ENCODE measurements at regions not wholly inside any gene's neighbourhood (a gene's known extent, or its start where the extent isn't known, plus 50 kb on each side); places are given as distances from the start of the nearest gene placed in this dataset.

DNA sequence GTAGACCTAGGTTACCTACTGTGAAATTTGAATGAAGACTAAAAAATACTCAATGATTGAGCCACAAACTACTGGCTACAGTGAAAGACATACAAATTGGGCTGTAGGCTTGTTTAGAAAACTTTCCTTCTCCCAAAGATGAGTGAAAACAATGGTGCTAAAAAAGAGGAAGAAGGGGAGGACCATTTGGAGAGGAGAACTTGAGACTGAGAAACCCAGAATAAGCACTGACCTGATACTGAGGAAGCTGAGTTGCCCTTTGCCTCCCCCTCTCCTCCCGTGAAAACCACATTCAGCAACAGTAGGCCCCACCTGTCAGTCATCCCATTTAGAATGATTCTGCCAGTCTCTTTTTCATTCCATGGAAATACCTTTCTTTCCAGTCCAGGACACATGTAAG lies 484.0 kb upstream of the TGFBR2 start:
- no peak for DNase-seq

DNA sequence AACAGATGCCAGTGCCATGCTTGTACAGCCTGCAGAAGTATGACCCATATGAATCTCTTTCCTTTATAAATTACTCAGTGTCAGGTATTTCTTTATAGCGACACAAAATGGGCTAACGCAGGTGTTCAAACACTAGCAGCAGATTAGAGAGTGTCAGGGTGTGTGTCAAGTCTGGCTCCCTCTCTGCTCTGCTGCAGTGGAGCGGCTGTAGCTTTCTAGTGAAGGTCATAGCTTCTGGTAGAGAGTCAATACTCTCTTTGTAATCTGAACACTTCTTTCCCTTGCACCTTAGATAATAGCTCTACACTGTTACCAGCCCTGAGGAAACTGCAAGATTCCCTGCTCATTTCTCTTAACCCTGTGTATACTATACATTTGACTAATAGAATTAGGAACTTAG lies 483.2 kb upstream of the TGFBR2 start:
- no peak for DNase-seq

GRCh38 chr3:30123755-30124154 lies 482.6 kb upstream of the TGFBR2 start:
- DNase-seq = no peak

DNA sequence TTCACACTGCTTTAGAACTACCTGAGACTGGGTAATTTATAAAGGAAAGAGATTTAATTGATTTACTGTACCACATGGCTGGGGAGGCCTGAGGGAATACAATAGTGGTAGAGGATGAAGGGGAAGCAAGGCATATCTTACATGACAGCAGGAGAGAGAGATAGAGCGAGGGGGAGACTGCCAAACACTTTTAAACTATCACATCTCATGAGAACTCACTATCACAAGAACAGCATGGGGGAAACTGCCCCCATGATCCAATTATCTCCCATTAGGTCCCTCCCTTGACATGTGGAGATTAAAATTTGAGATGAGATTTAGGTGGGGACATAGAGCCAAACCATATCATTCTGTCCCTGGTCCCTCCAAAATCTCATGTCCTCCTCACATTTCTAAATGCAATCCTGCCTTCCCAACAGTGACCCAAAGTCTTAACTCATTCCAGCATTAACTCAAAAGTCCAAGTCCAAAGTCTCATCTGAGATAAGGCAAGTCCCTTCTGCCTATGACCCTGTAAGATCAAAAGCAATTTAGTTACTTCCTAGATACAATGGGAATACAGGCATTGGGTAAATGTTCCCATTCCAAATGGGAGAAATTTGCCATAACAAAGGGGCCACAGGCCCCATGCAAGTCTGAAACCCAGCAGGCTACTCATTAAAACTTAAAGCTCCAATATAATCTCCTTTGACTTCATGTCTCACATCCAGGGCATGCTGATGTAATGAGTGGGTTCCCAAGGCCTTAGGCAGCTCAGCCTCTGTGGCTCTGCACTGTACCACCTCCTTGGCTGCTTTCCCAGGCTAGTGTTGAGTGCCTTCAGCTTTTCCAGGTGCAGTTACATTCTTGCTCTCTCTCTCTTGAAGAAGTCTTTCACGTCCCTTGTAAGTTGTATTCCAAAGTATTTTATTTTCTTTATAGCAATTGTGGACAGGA lies 481.7 kb upstream of the TGFBR2 start:
- no peak for DNase-seq

GRCh38 chr3:30129765-30130164 lies 476.6 kb upstream of the TGFBR2 start:
- DNase-seq = no peak

GRCh38 chr3:30130391-30130790 lies 476.0 kb upstream of the TGFBR2 start:
- DNase-seq = no peak

- DNase-seq = no peak
These were observed 475.2 kb upstream of the TGFBR2 start for GRCh38 chr3:30131191-30131590.

DNA sequence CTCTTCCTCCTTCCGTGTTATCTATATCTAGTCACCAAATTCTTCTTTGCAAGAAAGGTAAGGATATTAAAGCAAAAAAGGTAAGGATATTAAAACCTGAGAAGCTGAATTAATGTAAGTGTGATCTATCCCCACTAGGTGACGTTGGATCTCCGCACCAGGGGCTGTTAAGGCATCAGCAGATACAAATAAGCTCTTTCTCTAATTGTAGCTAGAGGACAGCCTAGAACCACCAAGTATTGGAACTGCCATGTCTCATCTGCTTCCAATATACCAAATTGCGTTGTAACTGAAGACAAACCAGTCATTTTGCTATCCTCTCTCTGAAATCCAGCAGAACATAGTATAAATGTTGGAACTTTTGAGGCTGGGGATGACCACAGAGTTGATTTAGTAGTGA lies 471.2 kb upstream of the TGFBR2 start:
- DNase-seq = no peak

DNA sequence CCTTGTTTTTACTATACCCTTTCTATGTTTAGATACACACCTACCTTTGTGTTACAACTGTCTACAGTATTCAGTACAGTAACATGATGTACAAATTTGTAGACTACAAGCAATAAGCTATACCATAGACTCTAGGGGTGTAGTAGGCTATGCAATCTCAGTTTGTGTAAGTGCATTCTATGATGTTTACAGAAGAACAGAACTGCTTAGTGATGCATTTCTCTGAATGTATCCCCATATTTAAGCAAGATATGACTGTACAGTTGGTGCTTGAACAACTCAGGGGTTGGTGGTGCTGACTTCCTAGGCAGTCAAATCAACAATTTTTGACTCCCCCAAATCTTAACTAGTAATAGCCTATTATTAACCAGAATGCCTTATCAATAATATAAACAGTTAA lies 467.1 kb upstream of the TGFBR2 start:
- DNase-seq = no peak

- DNase-seq = no peak
These were observed 465.9 kb upstream of the TGFBR2 start for GRCh38 chr3:30140356-30141075.

GRCh38 chr3:30141178-30141581 lies 465.2 kb upstream of the TGFBR2 start:
- no peak for DNase-seq

DNA sequence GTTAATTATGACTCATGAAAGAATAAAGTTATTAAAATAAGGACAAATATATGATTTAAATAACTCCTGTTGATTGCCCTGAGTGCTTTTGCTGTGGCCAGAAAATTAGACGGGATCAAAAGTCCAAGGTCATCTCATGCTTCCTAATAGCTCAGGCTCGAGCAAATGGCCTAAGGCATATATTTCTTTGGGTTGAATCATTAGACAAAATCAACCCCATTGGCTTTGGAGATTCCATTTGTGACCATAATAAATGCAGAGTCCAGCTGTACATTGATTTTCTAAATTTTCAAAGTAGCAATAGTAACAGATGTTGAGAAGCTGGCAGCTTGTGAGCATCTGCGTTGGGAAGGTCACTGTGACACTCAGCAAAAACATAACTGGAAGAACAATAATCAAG lies 464.5 kb upstream of the TGFBR2 start:
- no peak for DNase-seq

DNA sequence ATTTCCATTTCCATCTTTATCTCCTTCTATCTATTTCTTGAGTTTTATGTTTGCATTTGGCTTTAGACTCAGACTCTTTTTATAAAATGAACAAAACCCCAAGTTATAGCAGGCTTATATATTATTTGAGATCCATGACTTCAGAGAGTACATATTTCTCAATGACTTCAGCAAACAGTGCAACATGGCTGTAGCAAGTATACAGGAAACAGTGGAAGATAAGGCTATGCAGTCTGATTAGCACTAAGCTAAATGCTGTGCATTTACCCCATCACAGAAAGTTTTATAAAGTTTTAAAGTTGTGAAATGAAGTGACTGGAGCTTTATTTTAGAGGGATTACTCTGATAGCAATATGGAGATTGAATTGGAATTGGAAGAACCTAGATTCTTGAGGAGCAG lies 463.5 kb upstream of the TGFBR2 start:
- DNase-seq = no peak

DNA sequence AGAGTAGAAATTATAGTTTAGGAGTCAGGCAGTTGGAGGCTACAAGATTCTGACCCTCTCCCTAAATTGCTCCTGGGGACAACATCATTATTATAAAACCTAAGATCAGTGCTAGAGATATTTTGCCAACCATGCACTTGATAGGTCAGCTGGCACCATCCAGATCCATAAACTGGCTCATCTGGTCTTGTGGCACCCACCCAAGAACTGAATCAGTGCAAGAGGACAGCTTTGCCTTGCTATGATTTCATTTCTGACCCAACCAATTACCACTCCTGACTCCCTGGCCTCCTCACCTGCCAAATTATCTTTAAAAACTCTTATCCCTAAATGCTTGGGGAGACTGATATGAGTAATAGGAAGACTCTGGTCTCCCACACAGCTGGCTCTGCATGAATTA lies 461.1 kb upstream of the TGFBR2 start:
- no peak for DNase-seq

DNA sequence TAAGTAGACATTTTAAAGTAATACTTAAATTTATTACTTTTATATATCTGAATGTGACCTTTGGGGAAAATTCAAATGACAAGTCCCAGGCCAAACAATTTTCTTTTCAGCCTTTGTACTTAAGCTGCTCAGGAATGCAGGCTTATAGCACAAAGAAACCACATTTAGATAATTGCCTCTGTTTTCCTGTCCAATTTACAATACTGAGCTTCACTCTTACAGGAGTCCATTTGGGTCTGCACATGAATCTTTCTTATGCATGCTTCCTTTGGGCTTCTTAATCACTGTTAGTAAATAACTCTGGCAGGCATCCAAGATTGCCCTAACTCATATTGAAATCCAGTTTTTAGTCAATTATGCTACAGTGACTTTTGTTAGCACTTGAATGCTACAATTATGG lies 459.4 kb upstream of the TGFBR2 start:
- no peak for DNase-seq

DNA sequence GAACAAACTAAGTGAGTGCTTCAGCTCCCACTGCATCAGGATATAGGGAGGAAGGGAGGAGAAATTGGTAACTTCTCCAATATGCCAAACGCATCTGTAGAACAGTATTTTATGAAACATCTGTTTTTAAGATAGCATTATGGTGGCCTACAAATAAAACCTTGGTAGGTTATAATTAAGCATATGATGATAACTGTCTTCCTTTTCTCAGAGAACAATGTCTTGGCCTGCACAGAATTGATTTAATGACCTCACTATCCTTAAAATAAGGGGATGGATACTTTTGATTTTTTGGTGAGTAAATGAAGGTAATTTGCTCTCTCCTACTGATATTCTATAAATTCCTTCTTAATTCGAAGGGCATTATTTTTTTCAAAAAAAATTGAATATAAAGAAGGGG lies 451.5 kb upstream of the TGFBR2 start:
- no peak for DNase-seq

GRCh38 chr3:30155755-30156154 lies 450.6 kb upstream of the TGFBR2 start:
- no peak for DNase-seq

GRCh38 chr3:30156586-30157498 lies 449.6 kb upstream of the TGFBR2 start:
- no peak for DNase-seq

GRCh38 chr3:30161375-30161774 lies 445.0 kb upstream of the TGFBR2 start:
- no peak for DNase-seq

- DNase-seq = no peak
These were observed 443.8 kb upstream of the TGFBR2 start for GRCh38 chr3:30162579-30162978.

GRCh38 chr3:30166535-30166934 lies 439.9 kb upstream of the TGFBR2 start:
- DNase-seq = no peak

GRCh38 chr3:30167541-30168011 lies 438.8 kb upstream of the TGFBR2 start:
- no peak for DNase-seq

DNA sequence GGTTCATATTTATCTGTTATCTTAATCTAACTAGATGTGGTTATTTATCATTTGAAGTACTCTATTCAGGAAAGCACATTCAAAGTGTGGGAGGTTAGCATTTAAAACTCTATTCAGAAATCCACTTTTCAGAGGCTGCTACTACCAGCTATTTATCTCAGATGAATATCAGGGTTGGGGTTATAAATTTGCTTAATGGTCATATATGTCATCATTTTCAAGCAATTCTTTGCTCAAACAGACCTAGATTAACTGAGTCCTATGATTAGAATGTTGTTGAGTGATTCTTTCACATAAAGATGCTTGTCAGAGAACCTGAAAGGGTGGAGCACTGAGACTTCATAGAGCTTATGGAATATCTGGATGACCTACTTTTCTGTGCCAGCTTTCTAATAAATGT lies 436.9 kb upstream of the TGFBR2 start:
- no peak for DNase-seq
